ENCODE measurements at regions not wholly inside any gene's neighbourhood (a gene's known extent, or its start where the extent isn't known, plus 50 kb on each side); places are given as distances from the start of the nearest gene placed in this dataset.

DNA sequence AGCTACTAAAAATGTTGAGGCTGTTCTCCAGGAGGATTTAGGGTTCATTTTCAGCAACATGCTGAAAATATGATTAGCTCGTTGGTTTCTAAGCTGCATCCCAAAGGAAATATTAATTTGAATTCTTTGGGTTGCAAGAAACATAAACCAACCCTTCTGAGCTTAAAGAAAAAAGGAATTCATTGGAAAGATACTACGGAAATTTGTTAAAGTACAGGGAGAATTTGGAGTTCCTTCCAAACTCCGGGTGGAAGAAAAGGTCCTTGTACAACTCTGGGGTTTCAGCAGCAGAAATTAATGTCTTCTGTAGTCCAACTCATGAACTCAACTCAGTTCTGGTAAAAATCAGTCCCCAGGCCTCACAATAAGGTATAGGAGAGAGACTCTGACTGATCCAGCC is 712.9 kb downstream of the UTRN start:
- no peak overlapping the region for H2AFZ ChIP-seq (ENCODE audit: low read length)
- H3K36me3 ChIP-seq (ENCODE audit: insufficient read depth, low read length): no peaks in the 10 kb centered on the region
- H3K9me2 ChIP-seq (replicated peaks; ENCODE audit: insufficient read depth, low read length): no peaks in the 10 kb centered on the region
- no peak overlapping the region for H3K9ac ChIP-seq (ENCODE audit: low read length)
- no peak overlapping the region for H3K4me3 ChIP-seq (ENCODE audit: low read length)
- no peak overlapping the region for H3K27ac ChIP-seq (ENCODE audit: low read length)
- no peak for DNase-seq
- no peaks in the 10 kb centered on the region for H3K9me3 ChIP-seq (ENCODE audit: low read length)
- H3K4me1 ChIP-seq (ENCODE audit: low read length): no peaks in the 10 kb centered on the region
- no peak overlapping the region for H3K4me2 ChIP-seq (ENCODE audit: low read depth, low read length, poor library complexity, severe bottlenecking)
- no peaks in the 10 kb centered on the region for H3K27me3 ChIP-seq (ENCODE audit: low read length)
- no peaks in the 10 kb centered on the region for H4K20me1 ChIP-seq (ENCODE audit: insufficient read depth, low read depth, low read length)
- no peaks in the 10 kb centered on the region for H3K79me2 ChIP-seq (ENCODE audit: low read length)

DNA sequence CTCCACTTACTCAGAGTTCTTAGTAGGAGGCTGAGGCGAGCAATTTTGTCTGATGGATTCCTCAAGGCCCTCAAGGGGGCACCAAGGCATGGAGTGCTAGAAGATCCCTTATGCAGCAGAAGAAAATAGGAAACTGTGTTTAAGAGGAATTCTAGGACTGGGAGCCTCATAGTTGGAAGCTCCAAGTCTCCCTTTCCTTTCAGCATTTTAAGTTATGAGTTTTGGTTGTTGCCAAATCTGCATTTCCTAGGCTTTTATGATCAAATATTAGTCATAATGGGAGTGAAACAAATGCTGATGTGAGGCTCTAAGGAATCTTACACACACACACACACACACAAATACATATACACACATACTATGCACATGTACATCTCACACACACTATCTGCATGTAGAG is 714.0 kb downstream of the UTRN start:
- H3K79me2 ChIP-seq (ENCODE audit: low read length): no peaks in the 10 kb centered on the region
- no peaks in the 10 kb centered on the region for H3K27me3 ChIP-seq (ENCODE audit: low read length)

GRCh38 chr6:145003145-145003544 is 718.0 kb downstream of the UTRN start:
- no peaks in the 10 kb centered on the region for H3K27me3 ChIP-seq (ENCODE audit: low read length)
- H4K20me1 ChIP-seq (ENCODE audit: insufficient read depth, low read depth, low read length): no peaks in the 10 kb centered on the region
- H2AFZ ChIP-seq (ENCODE audit: low read length): no peak overlapping the region
- no peak overlapping the region for H3K4me3 ChIP-seq (ENCODE audit: low read length)
- no peaks in the 10 kb centered on the region for H3K9me3 ChIP-seq (ENCODE audit: low read length)
- no peaks in the 10 kb centered on the region for H3K4me1 ChIP-seq (ENCODE audit: low read length)
- H3K79me2 ChIP-seq (ENCODE audit: low read length): no peaks in the 10 kb centered on the region
- H3K4me2 ChIP-seq (ENCODE audit: low read depth, low read length, poor library complexity, severe bottlenecking): no peak overlapping the region
- H3K27ac ChIP-seq (ENCODE audit: low read length): no peak overlapping the region
- H3K36me3 ChIP-seq (ENCODE audit: insufficient read depth, low read length): no peaks in the 10 kb centered on the region
- H3K9ac ChIP-seq (ENCODE audit: low read length): no peak overlapping the region
- H3K9me2 ChIP-seq (replicated peaks; ENCODE audit: insufficient read depth, low read length): no peaks in the 10 kb centered on the region
- DNase-seq: no peak

More for the DNA sequence above, 714.0 kb downstream of the UTRN start:
- Histone ChIP-seq H3K9me2 (replicated peaks; ENCODE audit: insufficient read depth, low read length) (no peaks in the 10 kb centered on the region), H3K27ac (ENCODE audit: low read length) (no peak overlapping the region), H3K4me1 (ENCODE audit: low read length) (no peaks in the 10 kb centered on the region), H2AFZ (ENCODE audit: low read length) (no peak overlapping the region), H3K9me3 (ENCODE audit: low read length) (no peaks in the 10 kb centered on the region), H3K4me2 (ENCODE audit: low read depth, low read length, poor library complexity, severe bottlenecking) (no peak overlapping the region), H3K36me3 (ENCODE audit: insufficient read depth, low read length) (no peaks in the 10 kb centered on the region), H4K20me1 (ENCODE audit: insufficient read depth, low read depth, low read length) (no peaks in the 10 kb centered on the region), H3K4me3 (ENCODE audit: low read length) (no peak overlapping the region), H3K9ac (ENCODE audit: low read length) (no peak overlapping the region)
- DNase-seq: no peak

DNA sequence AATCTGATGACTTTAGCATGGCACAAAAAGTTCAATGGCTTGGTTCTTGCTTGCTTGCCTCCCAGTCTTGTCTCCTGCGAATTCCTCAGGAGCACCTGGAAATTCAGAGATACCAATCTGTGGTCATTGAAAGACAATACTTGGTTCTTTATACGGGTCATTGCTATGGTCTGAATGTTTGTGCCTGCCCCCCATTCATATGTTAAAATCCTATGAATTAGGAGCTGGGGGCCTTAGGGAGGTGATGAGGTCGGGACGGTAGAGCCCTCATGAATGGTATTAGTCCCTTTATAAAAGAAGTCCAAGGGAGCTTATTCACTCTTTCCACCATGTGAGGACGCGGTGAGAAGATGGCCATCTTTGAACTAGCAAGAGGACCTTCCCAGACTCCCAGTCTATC is 721.8 kb downstream of the UTRN start:
- Histone ChIP-seq H3K9me3 (ENCODE audit: low read length) (no peaks in the 10 kb centered on the region), H4K20me1 (ENCODE audit: insufficient read depth, low read depth, low read length) (no peaks in the 10 kb centered on the region), H3K9me2 (replicated peaks; ENCODE audit: insufficient read depth, low read length) (no peaks in the 10 kb centered on the region), H3K79me2 (ENCODE audit: low read length) (no peaks in the 10 kb centered on the region), H3K36me3 (ENCODE audit: insufficient read depth, low read length) (no peaks in the 10 kb centered on the region), H3K27me3 (ENCODE audit: low read length) (no peaks in the 10 kb centered on the region), H2AFZ (ENCODE audit: low read length) (no peak overlapping the region), H3K4me2 (ENCODE audit: low read depth, low read length, poor library complexity, severe bottlenecking) (no peak overlapping the region), H3K27ac (ENCODE audit: low read length) (no peak overlapping the region), H3K4me3 (ENCODE audit: low read length) (no peak overlapping the region), H3K4me1 (ENCODE audit: low read length) (no peaks in the 10 kb centered on the region), H3K9ac (ENCODE audit: low read length) (no peak overlapping the region)
- no peak for DNase-seq

GRCh38 chr6:145008715-145009114 is 723.6 kb downstream of the UTRN start:
- no peaks in the 10 kb centered on the region for H3K27me3 ChIP-seq (ENCODE audit: low read length)
- H3K4me3 ChIP-seq (ENCODE audit: low read length): no peak overlapping the region
- no peaks in the 10 kb centered on the region for H4K20me1 ChIP-seq (ENCODE audit: insufficient read depth, low read depth, low read length)

DNA sequence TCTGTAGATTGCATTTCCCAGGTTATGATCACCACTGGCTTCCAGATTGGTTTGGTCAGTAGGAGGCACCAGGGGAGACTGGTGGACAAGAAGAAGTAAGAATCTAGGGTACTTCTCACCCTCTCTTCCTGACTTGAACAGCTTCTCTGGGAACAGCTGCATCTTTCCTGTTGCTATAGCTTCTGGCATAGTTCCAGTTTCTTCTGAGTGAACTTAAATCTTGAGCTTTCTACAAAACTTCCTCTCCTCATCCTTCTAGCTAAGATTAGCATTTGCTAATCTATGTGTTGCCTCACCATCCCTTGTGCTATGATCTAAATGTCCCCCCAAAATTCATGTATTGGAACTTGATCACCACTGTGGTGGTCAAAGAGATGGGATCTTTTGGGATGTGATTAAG is 724.6 kb downstream of the UTRN start:
- Histone ChIP-seq H3K4me3 (ENCODE audit: low read length) (no peak overlapping the region), H3K27me3 (ENCODE audit: low read length) (no peaks in the 10 kb centered on the region), H3K36me3 (ENCODE audit: insufficient read depth, low read length) (no peaks in the 10 kb centered on the region), H3K9me2 (replicated peaks; ENCODE audit: insufficient read depth, low read length) (no peaks in the 10 kb centered on the region), H3K9me3 (ENCODE audit: low read length) (no peaks in the 10 kb centered on the region), H3K4me1 (ENCODE audit: low read length) (no peaks in the 10 kb centered on the region), H3K27ac (ENCODE audit: low read length) (no peak overlapping the region), H4K20me1 (ENCODE audit: insufficient read depth, low read depth, low read length) (no peaks in the 10 kb centered on the region), H3K4me2 (ENCODE audit: low read depth, low read length, poor library complexity, severe bottlenecking) (no peak overlapping the region), H3K9ac (ENCODE audit: low read length) (no peak overlapping the region), H2AFZ (ENCODE audit: low read length) (no peak overlapping the region), H3K79me2 (ENCODE audit: low read length) (no peaks in the 10 kb centered on the region)
- DNase-seq: no peak

More at GRCh38 chr6:145008715-145009114, 723.6 kb downstream of the UTRN start:
- no peaks in the 10 kb centered on the region for H3K4me1 ChIP-seq (ENCODE audit: low read length)
- DNase-seq: no peak
- H3K9me2 ChIP-seq (replicated peaks; ENCODE audit: insufficient read depth, low read length): no peaks in the 10 kb centered on the region
- no peaks in the 10 kb centered on the region for H3K9me3 ChIP-seq (ENCODE audit: low read length)
- no peak overlapping the region for H3K9ac ChIP-seq (ENCODE audit: low read length)
- no peak overlapping the region for H2AFZ ChIP-seq (ENCODE audit: low read length)
- no peak overlapping the region for H3K27ac ChIP-seq (ENCODE audit: low read length)
- H3K79me2 ChIP-seq (ENCODE audit: low read length): no peaks in the 10 kb centered on the region
- H3K4me2 ChIP-seq (ENCODE audit: low read depth, low read length, poor library complexity, severe bottlenecking): no peak overlapping the region
- H3K36me3 ChIP-seq (ENCODE audit: insufficient read depth, low read length): no peaks in the 10 kb centered on the region

- H3K4me2 ChIP-seq (ENCODE audit: low read depth, low read length, poor library complexity, severe bottlenecking): no peak overlapping the region
- no peak overlapping the region for H3K4me3 ChIP-seq (ENCODE audit: low read length)
- no peak overlapping the region for H3K9ac ChIP-seq (ENCODE audit: low read length)
- H3K27me3 ChIP-seq (ENCODE audit: low read length): no peaks in the 10 kb centered on the region
- no peaks in the 10 kb centered on the region for H3K4me1 ChIP-seq (ENCODE audit: low read length)
- no peaks in the 10 kb centered on the region for H3K9me3 ChIP-seq (ENCODE audit: low read length)
- no peak overlapping the region for H3K27ac ChIP-seq (ENCODE audit: low read length)
- no peaks in the 10 kb centered on the region for H3K36me3 ChIP-seq (ENCODE audit: insufficient read depth, low read length)
- no peak overlapping the region for H2AFZ ChIP-seq (ENCODE audit: low read length)
- H3K9me2 ChIP-seq (replicated peaks; ENCODE audit: insufficient read depth, low read length): no peaks in the 10 kb centered on the region
- no peaks in the 10 kb centered on the region for H3K79me2 ChIP-seq (ENCODE audit: low read length)
- DNase-seq: no peak
- no peaks in the 10 kb centered on the region for H4K20me1 ChIP-seq (ENCODE audit: insufficient read depth, low read depth, low read length)
Measured at GRCh38 chr6:145012039-145012662, 723.2 kb downstream of the EPM2A start.

- no peaks in the 10 kb centered on the region for H3K79me2 ChIP-seq (ENCODE audit: low read length)
- no peak overlapping the region for H2AFZ ChIP-seq (ENCODE audit: low read length)
- H3K27ac ChIP-seq (ENCODE audit: low read length): no peak overlapping the region
- H3K9me2 ChIP-seq (replicated peaks; ENCODE audit: insufficient read depth, low read length): no peaks in the 10 kb centered on the region
- H3K9ac ChIP-seq (ENCODE audit: low read length): no peak overlapping the region
- no peaks in the 10 kb centered on the region for H3K27me3 ChIP-seq (ENCODE audit: low read length)
- H3K9me3 ChIP-seq (ENCODE audit: low read length): no peaks in the 10 kb centered on the region
- DNase-seq: no peak
- no peaks in the 10 kb centered on the region for H3K4me1 ChIP-seq (ENCODE audit: low read length)
- H4K20me1 ChIP-seq (ENCODE audit: insufficient read depth, low read depth, low read length): no peaks in the 10 kb centered on the region
- H3K4me3 ChIP-seq (ENCODE audit: low read length): no peak overlapping the region
- H3K4me2 ChIP-seq (ENCODE audit: low read depth, low read length, poor library complexity, severe bottlenecking): no peak overlapping the region
- no peaks in the 10 kb centered on the region for H3K36me3 ChIP-seq (ENCODE audit: insufficient read depth, low read length)
Measured at GRCh38 chr6:145015739-145016558, 719.4 kb downstream of the EPM2A start.
